ENCODE measurements at regions not wholly inside any gene's neighbourhood (a gene's known extent, or its start where the extent isn't known, plus 50 kb on each side); places are given as distances from the start of the nearest gene placed in this dataset.

GRCh38 chr3:147000274-147000673, 395.1 kb upstream of the PLSCR5 start:
- Histone ChIP-seq H3K79me1 (ENCODE audit: low read length) (no peaks in the 10 kb centered on the region), H3K4ac (ENCODE audit: low read depth, low read length) (no peak overlapping the region), H3K27ac (ENCODE audit: low read depth, low read length) (no peak overlapping the region), H3K36me3 (ENCODE audit: control insufficient read depth in 1 of 2, insufficient read depth in 2 of 2, low read length in 2 of 2) (no peaks in the 10 kb centered on the region), H2BK120ac (ENCODE audit: insufficient read depth, low read length, poor library complexity) (no peak overlapping the region), H3K4me1 (ENCODE audit: control insufficient read depth in 1 of 2, insufficient read depth in 2 of 2, low read length in 2 of 2) (no peaks in the 10 kb centered on the region), H3K14ac (ENCODE audit: low read length) (no peak overlapping the region), H2AK5ac (ENCODE audit: low read length) (no peak overlapping the region), H4K8ac (ENCODE audit: low read depth, low read length) (no peak overlapping the region), H3K23ac (ENCODE audit: low read length) (no peak overlapping the region), H3K4me3 (ENCODE audit: low read depth, low read length) (no peak overlapping the region), H3K9me3 (ENCODE audit: insufficient read depth, low read depth, low read length) (no peaks in the 10 kb centered on the region), H3K18ac (ENCODE audit: low read length) (no peak overlapping the region), H3K9ac (ENCODE audit: low read length) (no peak overlapping the region), H4K91ac (ENCODE audit: low read depth, low read length) (no peak overlapping the region), H3K27me3 (ENCODE audit: insufficient read depth, low read length) (no peaks in the 10 kb centered on the region), H2BK5ac (ENCODE audit: low read depth, low read length, poor library complexity) (no peak overlapping the region), H2AFZ (ENCODE audit: insufficient read depth, low read length, poor library complexity) (no peak overlapping the region), H3K4me2 (ENCODE audit: low read length) (no peak overlapping the region), H4K12ac (ENCODE audit: low read depth, low read length) (no peak overlapping the region), H2BK12ac (ENCODE audit: low read length) (no peak overlapping the region), H3K79me2 (ENCODE audit: control insufficient read depth, insufficient read depth, low read length, poor library complexity) (no peaks in the 10 kb centered on the region)
- WGBS (ENCODE audit: extremely low coverage, insufficient coverage, insufficient read length): no CpG with 5 or more reads among the region's 2 CpGs
- no peak for DNase-seq

GRCh38 chr3:146991907-146992306, 386.8 kb upstream of the PLSCR5 start:
- Histone ChIP-seq H4K91ac (ENCODE audit: low read depth, low read length) (no peak overlapping the region), H2BK12ac (ENCODE audit: low read length) (no peak overlapping the region), H3K23ac (ENCODE audit: low read length) (no peak overlapping the region)

GRCh38 chr3:146975476-146975875, 370.3 kb upstream of the PLSCR5 start:
- Histone ChIP-seq H4K8ac (ENCODE audit: low read depth, low read length) (no peak overlapping the region), H3K79me1 (ENCODE audit: low read length) (no peaks in the 10 kb centered on the region)
- WGBS (ENCODE audit: extremely low coverage, insufficient coverage, insufficient read length): no CpG with 5 or more reads among the region's 2 CpGs

More at GRCh38 chr3:146991907-146992306, 386.8 kb upstream of the PLSCR5 start:
- no peak overlapping the region for H4K8ac ChIP-seq (ENCODE audit: low read depth, low read length)
- H3K18ac ChIP-seq (ENCODE audit: low read length): no peak overlapping the region
- H3K9ac ChIP-seq (ENCODE audit: low read length): no peak overlapping the region
- H3K79me1 ChIP-seq (ENCODE audit: low read length): no peaks in the 10 kb centered on the region
- WGBS (ENCODE audit: extremely low coverage, insufficient coverage, insufficient read length): no CpG with 5 or more reads among the region's 1 CpG
- peak in 1 of 2 donors; percentile 68 for DNase-seq
- no peak overlapping the region for H3K14ac ChIP-seq (ENCODE audit: low read length)
- H3K36me3 ChIP-seq (ENCODE audit: control insufficient read depth in 1 of 2, insufficient read depth in 2 of 2, low read length in 2 of 2): no peaks in the 10 kb centered on the region
- H2BK120ac ChIP-seq (ENCODE audit: insufficient read depth, low read length, poor library complexity): no peak overlapping the region
- no peak overlapping the region for H3K4me3 ChIP-seq (ENCODE audit: low read depth, low read length)
- no peak overlapping the region for H3K4me2 ChIP-seq (ENCODE audit: low read length)
- no peaks in the 10 kb centered on the region for H3K9me3 ChIP-seq (ENCODE audit: insufficient read depth, low read depth, low read length)
- H2AK5ac ChIP-seq (ENCODE audit: low read length): no peak overlapping the region
- no peak overlapping the region for H3K27ac ChIP-seq (ENCODE audit: low read depth, low read length)
- no peak overlapping the region for H2AFZ ChIP-seq (ENCODE audit: insufficient read depth, low read length, poor library complexity)
- no peaks in the 10 kb centered on the region for H3K27me3 ChIP-seq (ENCODE audit: insufficient read depth, low read length)
- no peaks in the 10 kb centered on the region for H3K79me2 ChIP-seq (ENCODE audit: control insufficient read depth, insufficient read depth, low read length, poor library complexity)
- H3K4ac ChIP-seq (ENCODE audit: low read depth, low read length): no peak overlapping the region
- H2BK5ac ChIP-seq (ENCODE audit: low read depth, low read length, poor library complexity): no peak overlapping the region
- H4K12ac ChIP-seq (ENCODE audit: low read depth, low read length): no peak overlapping the region
- no peaks in the 10 kb centered on the region for H3K4me1 ChIP-seq (ENCODE audit: control insufficient read depth in 1 of 2, insufficient read depth in 2 of 2, low read length in 2 of 2)

GRCh38 chr3:146975032-146975431, 369.9 kb upstream of the PLSCR5 start:
- no peak overlapping the region for H2AFZ ChIP-seq (ENCODE audit: insufficient read depth, low read length, poor library complexity)
- no peak overlapping the region for H3K23ac ChIP-seq (ENCODE audit: low read length)
- no peak overlapping the region for H2BK120ac ChIP-seq (ENCODE audit: insufficient read depth, low read length, poor library complexity)
- DNase-seq: no peak
- no peak overlapping the region for H3K4me3 ChIP-seq (ENCODE audit: low read depth, low read length)
- no peaks in the 10 kb centered on the region for H3K27me3 ChIP-seq (ENCODE audit: insufficient read depth, low read length)
- no peak overlapping the region for H2BK5ac ChIP-seq (ENCODE audit: low read depth, low read length, poor library complexity)
- no peaks in the 10 kb centered on the region for H3K9me3 ChIP-seq (ENCODE audit: insufficient read depth, low read depth, low read length)
- no peaks in the 10 kb centered on the region for H3K79me2 ChIP-seq (ENCODE audit: control insufficient read depth, insufficient read depth, low read length, poor library complexity)
- H3K18ac ChIP-seq (ENCODE audit: low read length): no peak overlapping the region
- H2AK5ac ChIP-seq (ENCODE audit: low read length): no peak overlapping the region
- no peak overlapping the region for H3K4me2 ChIP-seq (ENCODE audit: low read length)
- no peak overlapping the region for H4K12ac ChIP-seq (ENCODE audit: low read depth, low read length)
- no peak overlapping the region for H4K8ac ChIP-seq (ENCODE audit: low read depth, low read length)
- H3K79me1 ChIP-seq (ENCODE audit: low read length): no peaks in the 10 kb centered on the region
- no peak overlapping the region for H3K14ac ChIP-seq (ENCODE audit: low read length)
- no peak overlapping the region for H3K4ac ChIP-seq (ENCODE audit: low read depth, low read length)
- H3K4me1 ChIP-seq (ENCODE audit: control insufficient read depth in 1 of 2, insufficient read depth in 2 of 2, low read length in 2 of 2): no peaks in the 10 kb centered on the region
- H3K36me3 ChIP-seq (ENCODE audit: control insufficient read depth in 1 of 2, insufficient read depth in 2 of 2, low read length in 2 of 2): no peaks in the 10 kb centered on the region
- no peak overlapping the region for H3K27ac ChIP-seq (ENCODE audit: low read depth, low read length)
- no CpG with 5 or more reads among the region's 1 CpG for WGBS (ENCODE audit: extremely low coverage, insufficient coverage, insufficient read length)
- H4K91ac ChIP-seq (ENCODE audit: low read depth, low read length): no peak overlapping the region
- no peak overlapping the region for H2BK12ac ChIP-seq (ENCODE audit: low read length)
- H3K9ac ChIP-seq (ENCODE audit: low read length): no peak overlapping the region

More at GRCh38 chr3:146975476-146975875, 370.3 kb upstream of the PLSCR5 start:
- H3K79me2 ChIP-seq (ENCODE audit: control insufficient read depth, insufficient read depth, low read length, poor library complexity): no peaks in the 10 kb centered on the region
- no peak overlapping the region for H3K4me3 ChIP-seq (ENCODE audit: low read depth, low read length)
- no peak overlapping the region for H2BK120ac ChIP-seq (ENCODE audit: insufficient read depth, low read length, poor library complexity)
- H3K23ac ChIP-seq (ENCODE audit: low read length): no peak overlapping the region
- no peak overlapping the region for H3K27ac ChIP-seq (ENCODE audit: low read depth, low read length)
- no peak overlapping the region for H2BK5ac ChIP-seq (ENCODE audit: low read depth, low read length, poor library complexity)
- H3K4ac ChIP-seq (ENCODE audit: low read depth, low read length): no peak overlapping the region
- no peak overlapping the region for H2AFZ ChIP-seq (ENCODE audit: insufficient read depth, low read length, poor library complexity)
- H3K18ac ChIP-seq (ENCODE audit: low read length): no peak overlapping the region
- H2AK5ac ChIP-seq (ENCODE audit: low read length): no peak overlapping the region
- H3K4me1 ChIP-seq (ENCODE audit: control insufficient read depth in 1 of 2, insufficient read depth in 2 of 2, low read length in 2 of 2): no peaks in the 10 kb centered on the region
- no peak overlapping the region for H3K14ac ChIP-seq (ENCODE audit: low read length)
- no peaks in the 10 kb centered on the region for H3K27me3 ChIP-seq (ENCODE audit: insufficient read depth, low read length)
- H2BK12ac ChIP-seq (ENCODE audit: low read length): no peak overlapping the region
- H3K9ac ChIP-seq (ENCODE audit: low read length): no peak overlapping the region
- DNase-seq: no peak
- H3K4me2 ChIP-seq (ENCODE audit: low read length): no peak overlapping the region
- no peak overlapping the region for H4K91ac ChIP-seq (ENCODE audit: low read depth, low read length)
- no peaks in the 10 kb centered on the region for H3K9me3 ChIP-seq (ENCODE audit: insufficient read depth, low read depth, low read length)
- no peak overlapping the region for H4K12ac ChIP-seq (ENCODE audit: low read depth, low read length)
- no peaks in the 10 kb centered on the region for H3K36me3 ChIP-seq (ENCODE audit: control insufficient read depth in 1 of 2, insufficient read depth in 2 of 2, low read length in 2 of 2)
